HAP-1 (cell line): ENCODE measurements at regions not wholly inside any gene's neighbourhood (a gene's known extent, or its start where the extent isn't known, plus 50 kb on each side); places are given as distances from the start of the nearest gene placed in this dataset.

Experiments used
- DNase-seq, 2 experiments: peaks; one replicate each; pipeline ENCODE4 v3.0.0-alpha.2; 2016 to 2020; ENCODE audit warnings: low spot score in 2 of 2
- H3K27me3 ChIP-seq: fragments of 250-450 bp; sonication (Bioruptor Pico); 2 replicates; pipeline ENCODE4 v1.5.1; 2020; ENCODE audit warnings: low read depth, mild to moderate bottlenecking, moderate library complexity
- H3K36me3 ChIP-seq: fragments of 250-450 bp; sonication (Bioruptor Pico); replicated peaks from 2 replicates; pipeline ENCODE4 v1.5.1; 2020; ENCODE audit warnings: mild to moderate bottlenecking
- H3K4me1 ChIP-seq: fragments of 250-450 bp; sonication (Bioruptor Pico); 2 replicates; pipeline ENCODE4 v1.5.1; 2020; ENCODE audit warnings: mild to moderate bottlenecking
- H3K4me3 ChIP-seq: fragments of 250-450 bp; sonication (Bioruptor Pico); 2 replicates; pipeline ENCODE4 v1.5.1; 2020; ENCODE audit warnings: mild to moderate bottlenecking, moderate library complexity
- H3K9me3 ChIP-seq: fragments of 250-450 bp; sonication (Bioruptor Pico); 2 replicates; pipeline ENCODE4 v1.5.1; 2020; ENCODE audit warnings: mild to moderate bottlenecking, moderate library complexity
- in situ Hi-C: fragments of 300-500 bp; cut with MboI; formaldehyde crosslinking; loops from 3 replicates; pipeline ENCODE4 v1.14.3; 2020; ENCODE audit warnings: low sequenced_read_pairs, inconsistent platforms, mixed read lengths

DNA sequence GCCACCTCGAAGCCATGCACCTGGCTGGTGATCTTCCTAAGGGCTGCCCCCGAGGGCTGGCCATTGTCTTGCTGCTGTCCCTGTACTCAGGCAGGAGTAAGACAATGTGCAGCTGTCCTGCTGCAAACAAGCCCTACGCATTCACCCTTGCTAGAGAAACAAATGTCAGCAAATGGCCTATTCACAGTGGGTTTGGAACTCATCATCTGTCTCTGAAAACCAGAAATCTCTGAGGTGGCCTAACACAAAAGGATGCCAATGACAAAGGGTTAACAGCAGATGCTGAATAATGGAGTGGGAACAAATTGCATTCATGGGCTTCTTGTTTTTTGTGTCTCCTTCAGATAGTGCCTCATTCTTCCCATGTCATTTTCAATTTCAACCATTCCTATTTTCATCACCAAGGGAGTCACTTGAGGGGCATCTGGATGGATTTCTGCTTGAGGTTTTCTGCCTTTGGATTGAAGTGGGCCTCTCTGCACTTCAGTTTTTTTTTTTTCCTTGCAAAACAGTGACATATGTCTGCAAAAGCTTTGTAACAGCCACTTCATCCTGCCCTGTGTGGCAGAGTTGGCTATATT is 261.6 kb upstream of the VLDLR start:
- in situ Hi-C loops: no loop called here
- H3K27me3 ChIP-seq: no peaks in the 10 kb centered on the region
- DNase-seq: no peak

DNA sequence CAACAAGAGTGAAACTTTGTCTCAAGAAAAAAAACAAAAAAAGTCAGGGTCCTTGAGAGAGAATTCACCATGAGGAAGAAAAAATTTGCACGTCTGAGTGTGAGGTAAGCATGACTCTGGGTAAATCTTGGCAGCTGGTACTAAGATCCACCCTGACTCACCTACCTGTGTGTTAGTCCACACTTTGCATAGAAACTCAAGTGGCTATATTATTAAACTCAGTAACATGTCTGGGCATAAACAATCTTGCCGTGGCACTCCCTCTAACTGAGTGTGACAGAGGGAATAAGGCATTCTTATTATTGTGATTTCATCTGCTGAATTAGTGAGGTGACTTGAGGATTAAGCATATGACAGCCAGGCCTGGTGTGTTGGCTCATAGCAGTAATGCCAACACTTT is 259.4 kb upstream of the VLDLR start:
- no peak for DNase-seq
- in situ Hi-C loops: no loop called here
- Histone ChIP-seq H3K4me3 (no peak overlapping the region), H3K9me3 (no peaks in the 10 kb centered on the region), H3K36me3 (no peaks in the 10 kb centered on the region), H3K4me1 (peaks cover 10% of the 10 kb centered on the region), H3K27me3 (no peaks in the 10 kb centered on the region)

More for the DNA sequence above, 261.6 kb upstream of the VLDLR start:
- peaks cover 10% of the 10 kb centered on the region for H3K4me1 ChIP-seq
- H3K9me3 ChIP-seq: no peaks in the 10 kb centered on the region
- H3K4me3 ChIP-seq: no peak overlapping the region
- no peaks in the 10 kb centered on the region for H3K36me3 ChIP-seq

DNA sequence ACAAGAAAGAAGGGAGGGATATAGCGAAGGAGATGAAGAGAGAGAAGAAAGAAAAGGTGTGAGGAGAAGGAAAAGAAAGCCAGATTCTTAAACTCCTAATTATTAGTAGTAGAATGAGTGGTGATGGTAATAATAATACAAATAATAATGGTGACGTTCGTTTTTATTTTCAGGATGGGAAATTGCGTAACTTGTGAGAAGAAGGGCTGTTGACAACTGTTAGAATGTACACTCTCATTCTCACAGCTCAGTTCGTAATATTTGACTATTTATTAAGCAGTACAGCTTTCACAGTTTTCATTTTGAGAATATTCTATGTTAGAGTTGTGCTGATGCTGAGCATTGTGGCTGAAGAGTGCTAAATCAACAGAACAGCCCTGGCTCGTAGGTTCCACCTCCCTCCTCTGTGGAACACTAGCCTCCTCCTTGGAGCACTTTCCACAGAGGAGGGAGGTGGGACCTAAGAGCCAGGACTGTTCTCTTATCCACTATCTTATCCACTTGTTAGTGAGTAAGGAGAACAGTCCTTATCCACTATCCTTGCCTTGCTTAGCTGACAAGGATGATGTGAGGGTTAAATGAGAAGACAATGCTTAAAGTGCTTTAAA is 258.3 kb upstream of the VLDLR start:
- H3K9me3 ChIP-seq: no peaks in the 10 kb centered on the region
- no peaks in the 10 kb centered on the region for H3K27me3 ChIP-seq
- H3K36me3 ChIP-seq: no peaks in the 10 kb centered on the region
- peaks cover 10% of the 10 kb centered on the region for H3K4me1 ChIP-seq
- no peak for DNase-seq
- in situ Hi-C loops: no loop called here
- H3K4me3 ChIP-seq: no peak overlapping the region

DNA sequence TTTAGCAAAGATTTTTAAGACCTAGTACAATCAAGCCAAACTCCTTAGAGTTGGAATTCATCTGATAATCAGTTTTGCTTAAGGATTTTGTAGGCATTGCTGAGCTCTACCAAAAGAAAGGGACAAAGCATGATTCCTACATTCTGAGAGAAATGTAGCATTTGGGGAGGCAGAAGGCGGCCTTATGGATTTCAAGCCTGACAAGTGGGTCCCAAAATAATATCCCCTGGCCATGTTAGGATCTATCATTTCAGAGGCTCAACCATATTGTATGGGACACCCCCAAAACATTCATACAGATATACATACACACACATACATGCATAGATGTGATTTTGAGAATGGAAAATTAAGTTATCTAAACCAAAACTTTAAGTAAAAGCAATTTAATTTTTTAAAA is 257.8 kb upstream of the VLDLR start:
- Histone ChIP-seq H3K4me3 (no peak overlapping the region), H3K36me3 (no peaks in the 10 kb centered on the region), H3K27me3 (no peaks in the 10 kb centered on the region), H3K4me1 (peaks cover 10% of the 10 kb centered on the region), H3K9me3 (no peaks in the 10 kb centered on the region)
- DNase-seq: no peak
- in situ Hi-C loops: no loop called here

DNA sequence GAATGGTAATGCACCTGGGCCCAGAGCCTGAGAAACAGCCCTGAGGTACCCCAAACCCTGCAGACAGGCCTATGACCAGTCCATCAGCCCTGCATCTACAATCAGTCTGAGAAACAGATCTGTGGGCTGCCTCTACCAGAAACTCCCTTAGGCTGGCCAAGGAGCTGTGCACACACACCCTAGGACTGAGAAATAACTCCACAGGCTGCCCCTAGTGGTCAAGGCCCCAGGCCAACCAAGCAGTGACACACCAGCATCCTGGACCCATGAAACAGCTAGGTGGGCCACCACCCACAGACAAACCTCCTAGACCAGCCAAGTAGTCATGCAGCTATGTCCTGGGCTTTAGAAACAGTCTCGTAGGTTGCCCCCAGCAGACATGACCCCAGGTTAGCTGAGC is 253.6 kb upstream of the VLDLR start:
- Histone ChIP-seq H3K9me3 (no peaks in the 10 kb centered on the region; the same call in 1 of the 2 replicates), H3K4me1 (peaks cover 3% of the 10 kb centered on the region; the same call in 1 of the 2 replicates)
- in situ Hi-C loops: no loop called here

DNA sequence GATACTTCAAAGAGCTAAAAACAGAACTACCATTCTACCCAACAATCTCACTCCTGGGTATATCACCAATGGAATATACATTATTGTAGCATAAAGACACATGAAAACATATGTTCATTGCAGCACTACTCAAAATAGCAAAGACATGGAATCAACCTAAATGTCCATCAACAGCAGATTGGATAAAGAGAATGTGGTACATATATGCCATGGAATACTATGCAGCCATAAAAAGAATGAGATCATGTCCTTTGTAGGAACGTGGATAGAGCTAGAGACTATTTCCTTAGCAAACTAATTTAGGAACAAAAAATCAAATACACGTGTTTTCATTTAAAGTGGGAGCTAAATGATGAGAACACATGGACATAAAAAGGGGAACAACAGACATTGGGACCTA is 247.9 kb upstream of the VLDLR start:
- in situ Hi-C loops: no loop called here
- Histone ChIP-seq H3K36me3 (no peaks in the 10 kb centered on the region), H3K4me1 (no peaks in the 10 kb centered on the region)

More for the DNA sequence above, 253.6 kb upstream of the VLDLR start:
- Histone ChIP-seq H3K27me3 (no peaks in the 10 kb centered on the region), H3K36me3 (no peaks in the 10 kb centered on the region), H3K4me3 (no peak overlapping the region)
- DNase-seq: no peak

DNA sequence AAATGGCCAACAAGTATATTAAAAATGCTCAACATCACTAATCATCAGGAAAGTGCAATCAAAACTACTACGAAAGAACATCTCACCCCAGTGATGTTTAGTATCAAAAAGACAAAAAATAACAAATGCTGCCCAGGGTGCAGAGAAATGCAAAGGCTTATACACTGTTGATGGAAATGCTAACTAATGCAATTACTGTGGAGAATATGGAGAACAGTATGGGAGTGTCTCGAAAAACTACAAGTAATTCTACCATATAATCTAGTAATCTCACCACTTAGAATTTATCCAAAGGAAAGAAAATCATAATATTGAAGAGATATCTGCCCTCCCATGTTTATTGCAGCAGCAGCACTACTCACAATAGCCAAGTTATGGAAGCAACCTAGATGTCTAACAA is 246.5 kb upstream of the VLDLR start:
- no peaks in the 10 kb centered on the region for H3K4me1 ChIP-seq
- in situ Hi-C loops: no loop called here
- H3K9me3 ChIP-seq: no peaks in the 10 kb centered on the region
- H3K36me3 ChIP-seq: no peaks in the 10 kb centered on the region
- no peak for DNase-seq
- H3K4me3 ChIP-seq: no peak overlapping the region
- H3K27me3 ChIP-seq: no peaks in the 10 kb centered on the region

More for the DNA sequence above, 247.9 kb upstream of the VLDLR start:
- Histone ChIP-seq H3K4me3 (no peak overlapping the region), H3K27me3 (no peaks in the 10 kb centered on the region), H3K9me3 (no peaks in the 10 kb centered on the region; the same call in 1 of the 2 replicates)
- DNase-seq: no peak

DNA sequence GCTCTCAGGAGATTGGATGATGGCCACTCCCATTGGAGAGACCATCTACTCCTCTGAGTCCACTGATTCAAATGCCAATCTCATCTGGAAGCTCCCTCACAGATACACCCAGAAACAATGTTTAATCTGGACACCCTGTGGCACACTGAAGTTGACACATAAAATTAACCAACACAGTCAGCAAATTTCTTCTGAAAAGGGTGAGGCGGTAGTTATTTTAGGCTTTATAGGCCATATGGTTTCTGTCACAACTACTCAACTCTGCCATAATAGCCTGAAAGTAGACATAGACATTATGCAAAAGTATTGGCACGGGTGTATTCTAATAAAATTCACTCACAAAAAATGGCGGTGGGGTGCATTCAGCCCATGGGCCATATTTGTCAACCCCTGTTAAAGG is 244.5 kb upstream of the VLDLR start:
- Histone ChIP-seq H3K4me1 (no peaks in the 10 kb centered on the region), H3K27me3 (no peaks in the 10 kb centered on the region), H3K9me3 (no peaks in the 10 kb centered on the region), H3K36me3 (no peaks in the 10 kb centered on the region), H3K4me3 (no peak overlapping the region)
- in situ Hi-C loops: no loop called here
- DNase-seq: no peak

DNA sequence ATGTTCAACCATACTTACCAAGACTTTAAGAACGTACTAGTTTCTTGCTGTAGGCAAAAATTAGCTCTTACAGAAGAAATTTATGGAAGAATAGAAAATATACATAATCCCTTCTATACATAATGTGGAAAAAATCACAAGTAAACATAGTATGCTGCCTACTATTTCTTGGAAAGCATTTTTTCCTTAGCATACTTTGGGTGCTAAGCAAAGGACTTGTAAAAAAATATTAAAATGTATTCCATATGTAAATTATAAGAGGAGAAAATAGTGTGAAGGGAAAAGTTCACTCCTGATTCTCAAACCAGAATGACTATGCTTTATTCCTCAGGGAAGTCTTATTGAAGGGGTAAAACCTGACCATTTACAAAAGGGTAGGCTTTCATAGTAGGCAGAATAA is 243.8 kb upstream of the VLDLR start:
- H3K4me3 ChIP-seq: no peak overlapping the region
- in situ Hi-C loops: no loop called here
- DNase-seq: no peak
- no peaks in the 10 kb centered on the region for H3K4me1 ChIP-seq
- no peaks in the 10 kb centered on the region for H3K36me3 ChIP-seq
- H3K9me3 ChIP-seq: no peaks in the 10 kb centered on the region
- H3K27me3 ChIP-seq: no peaks in the 10 kb centered on the region

DNA sequence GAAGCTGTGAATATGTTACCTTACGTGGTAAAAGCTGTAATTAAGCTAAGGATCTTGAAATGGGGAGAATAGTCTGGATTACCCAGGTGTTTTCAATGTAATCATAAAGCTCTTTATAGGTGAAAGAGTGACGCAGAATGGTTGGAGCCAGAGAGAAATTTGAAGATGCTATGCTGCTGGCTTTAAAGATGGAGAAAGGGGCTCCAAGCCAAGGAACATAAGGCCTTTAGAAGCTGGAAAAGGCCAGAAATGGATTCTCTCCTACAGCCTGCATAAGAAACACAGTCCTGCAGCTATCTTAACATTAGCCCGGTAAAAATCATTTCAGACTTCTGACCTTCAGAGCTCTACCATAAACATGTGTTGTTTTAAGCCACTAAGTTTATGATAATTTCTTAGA is 243.3 kb upstream of the VLDLR start:
- no peaks in the 10 kb centered on the region for H3K4me1 ChIP-seq
- in situ Hi-C loops: no loop called here
- H3K27me3 ChIP-seq: no peaks in the 10 kb centered on the region
- H3K36me3 ChIP-seq: no peaks in the 10 kb centered on the region
- no peak overlapping the region for H3K4me3 ChIP-seq
- no peaks in the 10 kb centered on the region for H3K9me3 ChIP-seq
- DNase-seq: no peak

DNA sequence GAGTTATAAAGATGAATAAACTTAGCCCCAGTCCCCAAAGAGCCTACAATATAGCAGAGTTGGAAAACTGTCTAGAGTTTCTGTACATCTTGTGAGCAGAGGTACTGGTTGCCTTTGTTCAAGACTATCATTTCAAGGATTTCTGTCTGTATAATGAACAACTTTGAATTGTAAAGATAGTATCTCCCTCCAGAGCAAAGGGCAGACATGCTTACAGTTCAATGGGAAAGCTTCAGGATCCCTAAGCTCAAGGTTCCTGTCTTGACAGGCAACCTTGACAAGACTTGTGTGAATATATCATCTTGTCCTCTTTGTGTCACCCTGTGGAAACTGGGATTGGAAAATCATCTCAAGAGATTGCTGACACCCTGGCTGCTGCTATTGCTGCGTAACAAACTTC is 242.8 kb upstream of the VLDLR start:
- in situ Hi-C loops: no loop called here

DNA sequence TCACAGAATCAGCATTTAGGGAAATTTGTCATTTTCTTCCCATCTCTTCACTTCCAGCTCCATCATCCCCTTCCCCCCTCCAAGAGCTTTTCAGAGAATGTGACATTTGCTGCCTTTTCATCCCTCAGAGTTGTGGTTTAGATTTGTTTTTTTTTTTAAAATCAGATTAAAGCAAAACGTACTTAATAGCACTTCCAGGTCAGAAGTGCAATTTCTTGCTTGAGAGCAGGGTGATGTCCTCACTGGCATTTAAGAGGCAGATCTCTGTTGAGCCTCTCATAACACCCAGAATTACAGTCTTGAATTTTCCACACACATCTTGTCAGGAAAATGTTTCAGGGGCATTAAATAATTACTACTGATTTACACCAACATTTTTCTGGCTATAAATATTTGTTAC is 236.8 kb upstream of the VLDLR start:
- in situ Hi-C loops: no loop called here
- H3K9me3 ChIP-seq: no peaks in the 10 kb centered on the region
- no peaks in the 10 kb centered on the region for H3K36me3 ChIP-seq
- no peaks in the 10 kb centered on the region for H3K27me3 ChIP-seq
- H3K4me3 ChIP-seq: no peak overlapping the region
- DNase-seq: no peak
- H3K4me1 ChIP-seq: peaks cover 8% of the 10 kb centered on the region

More for the DNA sequence above, 242.8 kb upstream of the VLDLR start:
- no peaks in the 10 kb centered on the region for H3K9me3 ChIP-seq
- H3K4me3 ChIP-seq: no peak overlapping the region
- H3K36me3 ChIP-seq: no peaks in the 10 kb centered on the region
- H3K4me1 ChIP-seq: no peaks in the 10 kb centered on the region
- H3K27me3 ChIP-seq: no peaks in the 10 kb centered on the region
- no peak for DNase-seq

DNA sequence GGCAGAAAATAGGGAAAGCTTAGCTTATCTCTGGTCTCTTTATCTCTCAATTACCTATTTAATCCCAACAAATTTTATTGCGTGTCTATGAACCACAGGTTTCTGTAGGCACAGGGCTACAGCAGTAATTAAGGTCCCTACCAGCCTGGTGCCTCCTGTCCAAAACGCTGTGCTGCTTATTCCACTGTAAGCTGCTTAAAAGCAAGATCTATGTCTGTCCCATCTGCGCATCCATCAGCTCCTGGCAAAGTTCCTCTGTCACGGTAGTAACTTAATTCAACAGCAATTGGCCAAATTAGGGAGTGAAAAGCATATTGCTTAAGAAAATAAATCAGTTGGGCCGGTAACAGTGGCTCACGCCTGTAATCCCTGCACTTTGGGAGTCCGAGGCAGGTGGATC is 235.8 kb upstream of the VLDLR start:
- H3K4me3 ChIP-seq: no peak overlapping the region
- peaks cover 9% of the 10 kb centered on the region for H3K4me1 ChIP-seq
- no peaks in the 10 kb centered on the region for H3K27me3 ChIP-seq
- in situ Hi-C loops: no loop called here
- no peaks in the 10 kb centered on the region for H3K9me3 ChIP-seq
- H3K36me3 ChIP-seq: no peaks in the 10 kb centered on the region
- DNase-seq: no peak

DNA sequence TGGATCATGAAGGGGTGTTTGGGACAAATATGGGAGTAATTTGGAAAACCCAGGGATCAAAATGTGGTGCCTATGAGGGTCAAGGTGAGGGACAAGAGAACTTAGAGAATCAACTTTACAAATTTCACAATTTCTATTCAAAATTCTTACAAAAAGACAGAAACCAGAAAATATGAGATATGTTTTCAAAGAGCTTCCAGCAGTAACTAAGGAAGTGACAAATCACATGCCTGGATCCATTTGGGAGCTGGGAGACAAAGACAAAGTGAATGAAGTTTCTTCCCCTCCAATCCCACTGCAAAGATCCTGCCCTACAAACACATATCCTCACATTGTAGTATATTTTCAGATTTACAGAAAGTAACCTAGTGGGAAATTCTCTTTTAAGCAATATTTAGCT is 235.0 kb upstream of the VLDLR start:
- DNase-seq: no peak
- Histone ChIP-seq H3K4me1 (peaks cover 9% of the 10 kb centered on the region), H3K9me3 (no peaks in the 10 kb centered on the region), H3K4me3 (no peak overlapping the region), H3K36me3 (no peaks in the 10 kb centered on the region), H3K27me3 (no peaks in the 10 kb centered on the region)
- in situ Hi-C loops: no loop called here

DNA sequence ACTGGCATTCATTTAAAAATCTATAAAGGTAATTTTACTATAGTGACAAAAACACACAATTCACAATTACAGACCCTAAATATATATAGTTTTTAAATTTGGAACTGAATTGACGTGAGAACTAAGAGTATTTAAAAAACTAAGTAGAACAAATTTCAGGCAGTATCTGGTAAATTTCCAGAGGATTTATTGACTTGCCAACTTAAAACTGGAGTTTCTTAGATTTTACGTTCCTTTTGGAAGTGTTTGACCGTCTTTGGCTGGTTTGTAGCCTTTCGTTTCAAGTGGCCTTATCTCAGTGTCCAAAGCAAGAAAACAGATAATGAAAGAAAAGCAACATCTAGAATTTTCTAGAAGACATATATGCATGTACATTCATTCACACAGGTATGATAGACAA is 234.4 kb upstream of the VLDLR start:
- H3K36me3 ChIP-seq: no peaks in the 10 kb centered on the region
- H3K27me3 ChIP-seq: no peaks in the 10 kb centered on the region
- in situ Hi-C loops: no loop called here
- H3K4me1 ChIP-seq: peaks cover 9% of the 10 kb centered on the region
- H3K9me3 ChIP-seq: no peaks in the 10 kb centered on the region
- no peak for DNase-seq
- no peak overlapping the region for H3K4me3 ChIP-seq
